GM18873 (cell line): ENCODE measurements at regions not wholly inside any gene's neighbourhood (a gene's known extent, or its start where the extent isn't known, plus 50 kb on each side); places are given as distances from the start of the nearest gene placed in this dataset.

Experiments used
- ATAC-seq: cut with Tn5 transposase; IDR thresholded peaks from one replicate; pipeline ENCODE4 v1.9.1; 2021; ENCODE audit warnings: mild to moderate bottlenecking, moderate library complexity, moderate number of reproducible peaks; ENCODE audit not compliant: unreplicated experiment, low FRiP score

DNA sequence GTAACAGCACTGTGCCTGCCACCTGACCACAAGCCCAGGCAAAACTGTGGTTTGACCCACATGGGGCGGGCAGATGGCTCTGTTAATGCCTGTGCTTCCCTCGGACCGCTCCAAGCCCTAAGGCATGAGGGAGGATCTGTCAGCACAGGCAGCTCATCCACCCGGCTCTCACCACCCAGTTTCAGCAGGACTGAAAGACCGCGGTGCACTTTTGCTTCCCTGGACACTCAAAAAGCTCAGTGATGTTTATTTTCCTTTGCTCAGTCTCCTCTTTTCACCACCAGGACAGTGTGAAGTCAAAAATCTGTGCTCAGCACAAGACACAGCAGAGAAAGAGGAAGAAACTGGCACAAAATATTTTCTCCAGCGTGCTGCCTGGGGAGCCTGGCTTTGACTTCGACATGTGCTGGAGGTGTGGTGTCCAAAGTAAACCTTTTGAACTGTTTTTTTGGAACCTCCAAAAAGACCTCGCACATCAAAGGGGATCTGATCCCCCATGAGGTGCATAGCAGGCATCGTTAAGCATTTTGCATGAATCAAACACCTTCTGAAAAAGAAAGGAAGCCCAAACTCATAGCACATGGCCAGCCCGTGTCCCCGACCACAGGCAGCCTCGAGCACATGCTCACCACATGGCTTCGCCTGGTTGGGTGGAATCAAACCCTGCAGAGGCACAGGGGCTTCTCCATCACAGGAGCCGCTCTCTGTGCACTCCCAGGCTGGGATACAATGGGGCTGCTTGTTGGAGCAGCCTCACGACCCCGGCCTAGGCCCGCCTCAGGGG is 441.7 kb upstream of the JARID2 start:
- no peak for ATAC-seq

DNA sequence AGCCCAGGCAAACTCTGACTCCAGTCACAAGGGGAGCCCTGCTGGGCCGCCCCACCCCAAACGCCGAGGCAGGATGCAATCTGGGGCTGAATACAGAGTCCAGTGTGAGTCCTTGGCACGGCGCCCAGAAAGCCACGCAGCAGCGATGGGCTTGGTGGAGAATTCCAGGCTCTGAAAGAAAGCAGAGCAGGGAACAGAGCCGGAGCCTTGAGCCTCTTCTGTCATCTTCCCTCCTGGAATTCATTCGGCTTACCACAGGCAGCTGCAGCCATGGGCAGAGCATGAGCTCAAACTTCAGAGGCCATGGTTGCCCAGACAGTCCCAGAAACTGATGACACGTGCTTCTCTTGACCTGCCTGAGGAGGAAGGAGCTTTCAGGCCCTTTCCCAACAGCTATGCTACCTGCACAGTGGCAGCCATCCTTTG is 441.1 kb upstream of the JARID2 start:
- ATAC-seq, result no peak

DNA sequence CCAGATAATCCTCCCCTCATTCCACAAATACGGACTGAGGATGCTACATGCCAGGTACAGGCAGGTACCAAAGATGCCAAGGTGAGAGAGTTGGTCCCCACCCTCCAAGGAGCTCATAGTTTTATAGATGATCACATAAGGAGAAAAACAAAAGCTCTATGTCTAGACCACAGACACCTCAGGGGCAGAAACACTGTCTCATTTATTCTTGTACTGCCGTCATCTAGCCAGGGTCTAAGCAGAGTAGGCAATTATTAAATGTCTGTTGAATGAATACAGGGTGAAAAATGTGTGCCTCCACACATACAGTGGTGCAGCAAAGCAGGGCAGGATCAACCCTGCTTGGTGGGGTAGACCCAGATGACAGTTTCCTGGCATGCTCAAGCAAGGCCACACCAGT is 439.8 kb upstream of the JARID2 start:
- ATAC-seq, result no peak

DNA sequence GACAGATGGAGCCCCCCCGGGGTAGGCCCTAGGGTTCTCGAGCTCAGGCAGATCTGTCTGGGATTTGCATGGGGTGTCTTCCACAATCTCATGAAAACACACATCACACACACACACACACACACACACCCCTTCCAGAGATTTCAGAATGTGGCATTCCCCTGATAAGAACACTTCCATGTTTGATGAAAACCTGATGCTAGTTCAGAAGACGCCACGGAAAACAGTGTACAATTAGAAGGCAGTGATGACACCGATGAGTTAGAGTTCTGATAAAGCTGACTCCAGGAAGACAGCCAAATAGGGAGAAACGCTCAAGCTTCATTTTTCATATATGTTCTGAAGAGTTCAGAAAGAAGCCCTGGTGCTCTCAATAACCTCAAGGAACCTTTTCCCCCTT is 438.7 kb upstream of the JARID2 start:
- ATAC-seq, result no peak

DNA sequence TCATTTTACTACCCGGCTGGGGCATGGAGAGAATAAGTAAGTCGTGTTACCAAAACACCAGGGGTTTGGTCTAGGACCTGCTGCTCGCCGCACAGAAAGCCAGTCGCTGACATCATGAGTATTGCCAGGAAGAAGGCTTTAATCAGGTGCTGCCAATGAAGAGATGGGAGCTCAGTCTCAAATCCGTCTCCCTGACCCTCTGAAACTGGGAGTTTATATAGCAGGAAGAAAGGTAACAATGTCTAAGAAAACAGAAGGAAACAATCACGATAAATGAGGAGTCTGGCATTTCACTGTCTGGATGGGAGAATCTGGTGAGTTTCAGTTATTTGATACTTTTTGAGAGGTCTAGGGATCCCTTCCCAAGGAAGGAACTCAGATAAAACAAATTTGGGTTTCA is 437.9 kb upstream of the JARID2 start:
- ATAC-seq, result no peak

DNA sequence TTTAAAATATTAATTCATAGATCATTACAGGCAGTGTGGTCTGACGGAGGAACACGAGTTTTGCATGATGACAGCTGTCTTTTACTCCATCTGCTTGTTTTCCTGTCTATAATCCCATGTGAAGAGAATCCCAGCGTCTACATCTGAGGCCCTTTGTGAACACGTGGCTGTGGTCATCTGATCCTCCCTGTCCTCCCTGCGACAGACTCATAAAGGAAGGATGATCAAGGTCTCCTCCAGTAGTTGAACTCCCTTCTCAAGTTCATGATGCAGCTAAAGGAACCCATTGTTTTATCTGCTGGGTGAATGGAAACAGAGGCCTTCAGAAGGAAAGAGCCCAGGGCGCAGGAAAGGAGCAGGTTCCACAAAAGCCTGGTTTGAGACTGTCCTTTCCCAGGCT is 435.8 kb upstream of the JARID2 start:
- ATAC-seq, result no peak

DNA sequence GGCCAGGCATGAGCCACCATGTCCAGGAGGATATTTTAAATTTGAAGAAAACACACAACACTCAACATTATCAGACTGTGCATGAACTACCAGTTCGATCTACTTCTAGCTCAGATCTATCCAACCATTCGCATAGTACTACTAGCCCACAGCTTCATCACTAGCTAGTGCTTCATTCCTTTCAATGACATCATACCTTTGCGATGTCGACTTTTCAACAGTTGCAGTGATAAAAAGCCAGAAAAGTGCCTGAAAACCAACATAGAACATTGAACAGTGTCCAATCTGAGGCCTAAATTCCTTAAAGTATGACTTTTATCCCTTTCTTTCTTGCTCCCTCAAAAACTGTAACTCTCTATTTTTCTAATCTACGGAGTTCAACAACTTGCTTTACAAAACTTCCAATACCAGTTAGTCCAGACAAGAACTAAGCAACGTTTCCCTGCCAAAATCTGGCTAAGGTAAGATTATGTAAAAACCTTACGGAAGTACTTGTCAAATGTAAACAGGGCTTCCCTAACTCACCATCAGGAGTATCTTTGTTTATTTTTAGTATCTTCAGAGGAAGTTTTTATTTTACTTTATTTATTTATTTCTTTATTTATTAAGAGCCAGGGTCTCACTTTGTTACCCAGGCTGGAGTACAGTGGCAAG is 434.0 kb upstream of the JARID2 start:
- ATAC-seq, result no peak

DNA sequence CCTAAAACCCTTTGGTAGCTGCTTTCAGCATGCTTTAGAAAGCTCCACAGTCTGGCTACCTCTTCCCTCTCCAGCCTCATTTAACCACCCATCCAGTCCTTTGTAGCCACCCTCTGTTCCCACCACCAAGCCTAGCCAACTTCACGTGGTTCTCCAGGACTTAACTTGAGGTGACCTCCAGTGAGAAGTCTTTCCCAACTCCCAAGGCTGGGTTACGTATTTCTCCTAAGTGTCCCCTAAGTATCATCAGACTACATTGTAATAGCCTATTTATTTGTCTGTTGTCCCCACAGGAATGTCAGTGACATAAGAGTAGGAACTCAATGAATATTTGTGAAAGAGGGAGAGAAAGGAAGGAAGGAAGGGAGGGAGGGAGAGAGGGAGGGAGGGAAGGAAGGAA is 431.9 kb upstream of the JARID2 start:
- ATAC-seq, result no peak

DNA sequence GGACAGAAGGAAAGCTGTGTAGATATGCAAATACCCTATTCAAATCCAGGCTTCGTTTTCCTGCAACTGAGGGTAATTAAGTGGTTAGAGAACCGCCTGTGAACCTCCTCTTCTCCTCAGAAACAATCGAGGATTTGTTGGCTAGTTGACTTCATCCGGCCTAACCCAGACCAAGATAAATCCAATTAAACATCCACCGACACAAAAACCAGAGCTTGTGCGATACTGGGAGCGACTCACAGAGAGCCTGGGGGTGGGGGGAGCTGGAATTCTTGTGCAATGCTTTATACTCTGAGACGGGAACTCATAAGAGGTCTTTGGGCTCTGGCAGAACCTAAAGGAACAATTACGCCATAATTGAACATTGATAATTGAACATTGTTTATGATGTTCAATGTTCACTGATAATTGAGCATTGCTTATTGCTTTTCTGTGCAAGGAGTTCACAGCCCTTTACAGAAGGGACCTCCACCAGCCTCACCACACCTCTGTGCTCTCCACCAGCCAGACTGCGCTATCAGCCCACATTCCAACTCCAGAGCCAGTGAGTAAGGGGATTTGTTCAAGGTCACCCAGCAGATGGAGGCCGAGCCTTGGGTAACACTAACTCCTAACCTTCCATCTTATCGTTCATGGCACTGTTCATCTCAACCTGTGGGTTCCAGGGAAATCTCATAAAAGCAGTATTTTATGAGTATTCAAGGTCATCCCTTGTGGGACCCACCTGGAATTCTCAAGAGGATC is 429.6 kb upstream of the JARID2 start:
- ATAC-seq, result no peak

DNA sequence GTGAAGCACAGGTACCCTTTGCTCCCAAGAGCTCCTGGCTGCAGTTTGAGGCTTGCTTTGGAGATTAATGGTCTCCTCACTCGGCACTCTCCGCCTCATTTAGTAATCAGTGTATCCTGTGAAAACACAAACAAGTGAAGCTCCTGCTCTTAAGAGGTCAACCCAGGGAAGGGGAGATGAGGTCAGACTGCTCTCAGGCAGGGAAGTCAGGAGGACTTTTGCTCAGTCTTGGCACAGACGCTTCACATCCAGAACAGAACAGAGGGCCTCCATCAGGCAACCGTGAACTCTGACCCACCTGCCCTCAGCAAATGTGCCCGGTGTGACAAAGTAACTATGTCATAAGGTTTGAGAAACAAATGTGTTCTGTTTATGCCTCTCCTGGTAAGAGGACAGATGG is 428.8 kb upstream of the JARID2 start:
- ATAC-seq, result no peak

DNA sequence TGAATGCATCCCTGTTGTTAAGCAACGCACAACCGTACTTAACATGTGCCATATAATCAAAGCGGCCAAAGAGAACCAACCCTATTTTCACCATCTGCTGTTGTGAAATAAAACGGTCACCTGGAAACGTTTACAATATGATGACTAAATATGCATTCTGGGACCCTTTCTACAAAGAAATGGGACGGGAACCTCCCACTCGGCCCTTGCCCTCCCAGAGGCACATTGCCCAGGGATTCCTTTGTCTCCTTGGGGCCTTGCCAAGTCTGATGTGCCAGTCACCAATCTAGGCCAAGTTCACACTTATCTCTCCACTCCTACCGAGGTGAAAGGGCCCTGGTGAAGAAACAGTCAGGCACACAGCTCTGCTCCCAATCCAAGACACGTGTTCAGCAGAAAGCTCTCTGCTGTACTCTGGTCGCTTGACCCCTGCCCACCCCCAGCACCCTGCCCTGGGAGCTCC is 427.4 kb upstream of the JARID2 start:
- no peak for ATAC-seq

DNA sequence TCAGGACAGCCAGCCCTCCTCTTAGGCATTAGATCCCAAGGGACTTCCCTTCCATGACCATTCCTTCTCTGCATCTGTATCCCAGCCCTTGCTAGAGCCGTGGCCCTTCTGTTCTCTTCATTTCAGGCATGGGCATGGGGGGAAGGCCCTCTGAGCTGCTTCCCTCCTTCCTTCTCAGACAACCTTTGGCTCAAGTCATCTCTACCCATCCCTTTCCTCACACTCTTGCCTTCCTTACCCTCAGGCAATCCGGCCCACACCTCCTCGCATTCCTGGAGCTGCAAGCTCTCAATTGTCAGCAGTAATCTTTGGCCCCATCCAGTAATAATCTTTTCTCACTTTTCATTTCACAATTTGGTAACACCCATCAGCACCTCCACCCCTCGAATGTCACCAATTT is 426.9 kb upstream of the JARID2 start:
- ATAC-seq, result no peak

DNA sequence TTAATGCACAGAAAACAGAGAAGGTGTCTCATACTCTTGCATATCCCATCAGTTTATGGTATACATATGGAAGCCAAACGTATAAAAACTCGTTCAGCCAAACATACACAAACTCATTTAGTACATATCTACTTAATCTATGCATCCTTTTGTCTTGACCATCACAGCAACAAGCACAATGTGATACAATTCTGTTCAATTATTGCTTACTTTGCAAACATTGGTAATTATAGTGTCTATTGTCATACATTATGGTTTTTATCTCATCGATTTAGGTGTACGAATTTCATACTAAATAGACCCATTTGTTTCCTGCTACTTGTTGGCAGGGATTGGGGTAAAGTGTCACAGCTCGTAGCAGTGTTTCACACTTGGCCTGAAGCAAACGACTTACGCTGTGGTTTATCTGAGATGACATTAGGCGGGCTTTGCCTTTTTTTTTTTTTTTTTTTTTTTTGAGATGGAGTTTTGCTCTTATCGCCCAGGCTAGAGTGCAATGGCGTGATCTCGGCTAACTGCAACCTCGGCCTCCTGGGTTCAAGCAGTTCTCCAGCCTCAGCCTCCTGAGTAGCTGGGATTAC is 425.9 kb upstream of the JARID2 start:
- ATAC-seq, result no peak

DNA sequence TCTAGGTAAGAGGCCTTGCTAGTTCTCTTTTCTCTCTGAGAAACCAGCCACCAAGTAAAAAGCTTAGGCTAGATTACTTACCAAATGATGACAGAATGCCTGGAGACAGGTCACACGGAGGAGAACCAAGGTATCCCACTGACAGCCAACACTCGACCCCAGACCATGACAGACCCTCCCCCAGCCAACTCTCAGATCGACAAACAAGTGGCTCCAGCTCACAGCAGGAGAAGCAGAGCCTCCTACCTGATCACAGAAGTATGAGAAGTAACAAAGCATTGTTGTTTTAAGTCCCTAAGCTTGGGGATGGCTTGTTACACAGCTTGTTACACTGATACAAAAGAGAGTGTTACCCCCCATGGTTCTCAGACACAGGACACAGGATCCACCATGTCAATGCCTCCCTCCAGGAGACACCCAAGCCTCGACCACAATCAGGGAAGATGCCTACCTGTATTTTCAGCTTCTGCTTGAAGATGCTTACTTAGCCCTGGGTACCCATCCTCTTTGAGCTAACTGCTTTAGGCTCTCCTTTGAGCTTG is 423.8 kb upstream of the JARID2 start:
- ATAC-seq, result no peak

DNA sequence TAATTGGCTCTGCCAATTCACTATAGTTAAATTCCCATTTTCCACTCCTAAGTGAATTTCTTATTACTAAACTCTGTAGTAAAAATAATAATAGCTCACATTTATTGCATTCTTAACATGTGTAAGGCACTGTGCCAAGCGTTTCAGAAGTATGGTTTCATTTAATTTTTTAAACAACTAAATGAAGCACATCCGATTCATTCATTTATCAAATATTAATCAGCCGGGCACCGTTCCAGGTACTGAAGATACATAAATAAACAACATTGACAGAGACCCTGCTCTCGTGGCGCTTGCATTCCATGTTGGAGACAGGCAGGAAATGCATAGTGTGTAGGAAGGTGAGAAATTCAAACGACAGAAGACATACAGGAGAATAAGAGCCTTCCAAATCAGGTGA is 423.2 kb upstream of the JARID2 start:
- no peak for ATAC-seq

DNA sequence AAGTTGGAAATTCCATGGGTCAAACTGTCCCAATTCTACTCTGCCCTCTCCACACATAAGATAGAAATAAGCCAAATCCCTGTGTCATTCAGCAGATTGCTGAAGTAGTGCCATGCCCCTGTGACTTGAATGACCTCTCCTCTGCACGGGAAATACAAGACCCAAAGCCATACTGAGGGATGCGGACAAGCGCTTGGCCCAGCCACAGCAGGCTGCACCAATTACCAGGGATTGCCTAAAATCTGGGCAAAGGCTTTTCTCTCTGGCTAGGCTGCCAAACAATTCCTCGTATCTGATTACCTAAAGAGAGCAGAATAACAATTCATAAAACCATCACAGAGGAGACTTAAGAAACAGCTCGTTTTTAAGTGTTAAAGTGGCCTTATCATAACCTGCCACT is 421.8 kb upstream of the JARID2 start:
- ATAC-seq, result no peak

DNA sequence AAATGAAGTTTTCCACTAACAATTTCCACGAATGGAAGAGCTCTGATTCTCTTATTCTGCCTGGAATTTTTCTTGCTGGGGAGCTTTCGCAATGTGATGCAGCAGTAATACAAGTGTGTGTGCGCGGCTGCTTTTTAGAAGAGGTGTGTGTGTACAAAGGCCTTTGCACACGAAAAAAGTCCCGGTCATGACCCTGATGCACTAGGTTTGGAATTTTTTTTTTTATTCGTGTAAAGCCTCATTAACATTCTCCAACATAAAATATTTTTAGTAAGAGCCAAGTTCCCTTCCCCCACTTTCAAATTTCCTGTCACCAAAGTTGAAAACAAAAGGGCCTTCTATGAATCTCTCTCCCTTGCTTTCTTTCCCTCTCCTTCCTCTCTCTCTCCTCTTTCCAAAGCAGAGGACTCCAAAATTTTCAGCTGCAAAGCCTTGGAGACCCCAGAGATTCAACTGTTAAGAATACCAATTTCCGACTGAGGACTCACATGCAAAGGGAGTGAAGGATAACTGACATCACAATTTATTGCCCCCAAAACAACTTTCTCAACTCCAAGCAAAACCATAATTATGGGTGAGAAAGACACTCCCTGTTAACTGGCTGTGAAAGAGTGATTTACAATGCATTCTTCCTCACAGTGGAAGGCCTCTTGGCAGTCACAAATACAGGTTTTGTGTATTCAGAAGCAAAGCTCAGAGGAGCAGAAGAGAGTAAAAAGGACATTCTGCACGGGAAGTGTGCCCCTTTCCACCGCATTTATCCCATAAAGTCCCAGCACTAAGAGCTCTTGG is 421.2 kb upstream of the JARID2 start:
- ATAC-seq, result no peak

DNA sequence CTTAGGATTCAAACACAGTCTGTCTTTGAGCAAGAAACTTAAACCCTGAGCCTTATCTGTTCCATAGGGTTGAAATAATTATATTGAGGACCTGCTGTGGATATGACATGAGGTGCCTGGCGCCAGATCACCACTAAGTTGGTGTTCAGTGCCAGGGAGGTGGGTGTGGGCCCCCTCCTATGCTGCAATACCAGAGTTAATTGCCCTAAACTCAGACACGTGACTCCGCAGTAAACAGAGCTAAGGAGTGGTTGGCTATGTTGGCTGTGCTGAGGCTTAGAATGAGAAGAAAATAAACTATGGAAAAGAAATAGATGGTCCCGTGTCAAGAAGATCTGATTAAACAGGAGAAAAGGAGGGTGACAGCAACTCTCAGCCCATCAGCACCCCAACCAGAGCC is 419.4 kb upstream of the JARID2 start:
- no peak for ATAC-seq

DNA sequence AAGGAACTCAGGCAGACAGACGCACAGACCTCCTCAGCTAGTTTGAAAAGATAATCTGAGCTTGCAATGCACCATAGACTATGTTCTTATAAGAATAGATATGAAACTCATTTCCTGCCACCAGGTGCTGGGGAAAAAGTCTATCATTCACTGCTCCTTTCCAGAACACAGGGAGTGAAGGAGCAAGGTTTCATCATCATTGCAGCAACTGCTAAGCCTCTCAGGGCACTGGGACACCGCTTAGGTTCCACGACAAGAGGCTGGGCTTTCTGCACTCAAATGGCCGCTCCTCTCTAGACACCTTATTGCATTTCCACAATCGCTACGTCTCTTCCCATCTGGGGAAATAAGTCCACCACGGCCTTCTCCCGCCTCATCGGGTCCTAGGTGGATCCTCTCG is 418.5 kb upstream of the JARID2 start:
- ATAC-seq, result no peak

DNA sequence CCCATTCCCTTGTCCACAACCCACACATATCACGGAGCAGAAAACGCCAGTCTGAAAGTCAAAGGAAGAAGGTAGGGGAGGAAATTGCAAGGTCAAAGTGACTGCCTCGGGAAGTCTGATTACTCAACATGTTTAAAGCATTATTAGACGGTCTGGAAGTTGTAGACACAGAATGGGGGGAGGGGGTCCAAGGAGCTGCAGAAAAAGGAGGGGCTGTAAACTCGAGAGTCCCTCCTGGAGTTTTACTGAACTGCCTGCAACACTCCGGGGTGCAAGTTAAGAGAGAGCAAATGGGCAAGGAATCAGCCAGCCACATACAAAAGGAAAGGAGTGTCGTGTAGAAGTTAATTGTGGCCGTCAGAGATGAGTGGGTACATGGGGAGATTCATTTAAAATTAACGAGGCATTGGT is 417.7 kb upstream of the JARID2 start:
- ATAC-seq, result no peak
